B cell (primary cell): ENCODE measurements at regions not wholly inside any gene's neighbourhood (a gene's known extent, or its start where the extent isn't known, plus 50 kb on each side); places are given as distances from the start of the nearest gene placed in this dataset.

ENCODE experiments used
- ATAC-seq: fragments of 200-7000 bp; cut with Tn5 transposase; one replicate; pipeline ENCODE4 v1.10.0; 2021; ENCODE audit warnings: low read depth, mild to moderate bottlenecking, moderate number of reproducible peaks, moderate library complexity
- CTCF ChIA-PET: fragments of 350-600 bp; sonication (Branson Sonifier 250); formaldehyde crosslinking; loops from one replicate; lab custom pipeline; 2021; ENCODE audit warnings: antibody characterized with exemption, inconsistent platforms; lab: Charles Lee
- POLR2A ChIA-PET: fragments of 350-600 bp; sonication (Branson Sonifier 250); formaldehyde crosslinking; loops from one replicate; lab custom pipeline; 2021; ENCODE audit warnings: antibody characterized with exemption; lab: Charles Lee
- DNase-seq: peaks from one replicate; pipeline ENCODE4 v3.0.0; 2013
- H2AFZ ChIP-seq: 2 replicates; pipeline ENCODE4 v1.6.1; 2012; ENCODE audit warnings: mild to moderate bottlenecking, low read depth, low read length; ENCODE audit not compliant: insufficient read depth, poor library complexity, severe bottlenecking
- H3K27ac ChIP-seq, 2 donors: 1 replicate in 1 of 2; 2 replicates in 1 of 2; pipeline ENCODE4 v1.5.1; 2012 to 2013; ENCODE audit warnings: low read length in 2 of 2, mild to moderate bottlenecking in 2 of 2, moderate library complexity in 1 of 2
- H3K27me3 ChIP-seq, 4 experiments: fragments of 200-600 bp in 1 of 4; sonication (generic) in 1 of 4; replicated peaks in 1 of 4; 1 replicate in 2 of 4; 2 replicates in 2 of 4; pipeline versions ENCODE4 v1.6.1 to v1.7.0; 2013 to 2016; ENCODE audit warnings: low read length in 3 of 4, mild to moderate bottlenecking in 2 of 4, mixed read lengths in 1 of 4, moderate library complexity in 1 of 4; ENCODE audit not compliant: insufficient read depth in 4 of 4, control insufficient read depth in 3 of 4; ENCODE audit errors: control extremely low read depth in 1 of 4
- H3K36me3 ChIP-seq, 2 experiments: replicated peaks in 1 of 2; 1 replicate in 1 of 2; 2 replicates in 1 of 2; pipeline versions ENCODE4 v1.6.1 to v1.7.1; 2013; ENCODE audit warnings: low read length in 1 of 2; ENCODE audit not compliant: insufficient read depth in 2 of 2, control insufficient read depth in 1 of 2; ENCODE audit errors: control extremely low read depth in 1 of 2, extremely low read depth in 1 of 2
- H3K4me1 ChIP-seq, 2 donors: fragments of 200-600 bp in 1 of 2; sonication (generic) in 1 of 2; 1 replicate in 1 of 2; 2 replicates in 1 of 2; pipeline versions ENCODE4 v1.5.1 to v1.6.1; 2013 to 2017; ENCODE audit warnings: low read length in 2 of 2; ENCODE audit not compliant: control insufficient read depth in 2 of 2, insufficient read depth in 2 of 2
- H3K4me2 ChIP-seq: replicated peaks from 2 replicates; pipeline ENCODE3; 2012; ENCODE audit warnings: mild to moderate bottlenecking, low read depth, low read length; ENCODE audit not compliant: poor library complexity, severe bottlenecking
- H3K4me3 ChIP-seq, 5 experiments: fragments of 200-600 bp in 1 of 5; sonication (generic) in 1 of 5; 1 replicate in 3 of 5; 2 replicates in 2 of 5; pipeline versions ENCODE4 v1.5.1 to v1.7.0; 2011 to 2016; ENCODE audit warnings: low read length in 4 of 5, mild to moderate bottlenecking in 4 of 5, low read depth in 2 of 5, control low read depth in 1 of 5, moderate library complexity in 1 of 5; ENCODE audit not compliant: insufficient read depth in 1 of 5; ENCODE audit errors: control extremely low read depth in 1 of 5, extremely low read depth in 1 of 5
- H3K79me2 ChIP-seq: fragments of 200-600 bp; sonication (generic); one replicate; pipeline ENCODE4 v1.6.0; 2016; ENCODE audit warnings: low read length; ENCODE audit not compliant: control insufficient read depth, insufficient read depth
- H3K9ac ChIP-seq: fragments of 200-600 bp; sonication (generic); 2 replicates; pipeline ENCODE4 v1.6.1; 2017; ENCODE audit warnings: mild to moderate bottlenecking, low read length, moderate library complexity
- H3K9me3 ChIP-seq, 3 donors: one replicate each; pipeline versions ENCODE4 v1.6.1 to v1.7.1; 2013; ENCODE audit warnings: low read length in 2 of 3; ENCODE audit not compliant: control insufficient read depth in 2 of 3, insufficient read depth in 1 of 3; ENCODE audit errors: control extremely low read depth in 1 of 3
- H4K20me1 ChIP-seq: 2 replicates; pipeline ENCODE4 v1.6.0; 2012; ENCODE audit warnings: mild to moderate bottlenecking, low read length; ENCODE audit not compliant: insufficient read depth, control insufficient read depth, poor library complexity, severe bottlenecking
- H3K27ac Mint-ChIP-seq: one replicate; pipeline ENCODE4 v1.8.0; 2021; ENCODE audit warnings: mixed read lengths
- H3K27me3 Mint-ChIP-seq: one replicate; pipeline ENCODE4 v1.8.0; 2021; ENCODE audit warnings: mixed read lengths
- H3K4me1 Mint-ChIP-seq: one replicate; pipeline ENCODE4 v1.8.0; 2021; ENCODE audit warnings: mixed read lengths
- H3K4me3 Mint-ChIP-seq: one replicate; pipeline ENCODE4 v1.8.0; 2021; ENCODE audit warnings: mixed read lengths
- H3K9me3 Mint-ChIP-seq: one replicate; pipeline ENCODE4 v1.8.0; 2022; ENCODE audit warnings: mixed read lengths; ENCODE audit not compliant: insufficient read depth
- EZH2 ChIP-seq: IDR thresholded peaks from 2 replicates; pipeline ENCODE4 v1.6.1; 2012; ENCODE audit warnings: borderline replicate concordance, low read depth, mild to moderate bottlenecking, moderate library complexity, low read length; ENCODE audit not compliant: insufficient read depth, poor library complexity, severe bottlenecking
- WGBS: methylation state at CpG from one replicate; pipeline ENCODE4 v1.1.5; 2013; ENCODE audit warnings: missing lambda C conversion rate; ENCODE audit not compliant: insufficient coverage; 5-methylcytosine and 5-hydroxymethylcytosine counted together
- intact Hi-C: fragments of 100-400 bp; cut with micrococcal nuclease; formaldehyde crosslinking; loops from one replicate; pipeline ENCODE4 v1.10.0; 2022
- TF ChIP-seq, protein P1 (sequence below): fragments of 200-600 bp; IDR thresholded peaks from one replicate; pipeline ENCODE4 v1.8.0; 2022; ENCODE audit warnings: antibody characterized with exemption, mild to moderate bottlenecking

DNA sequence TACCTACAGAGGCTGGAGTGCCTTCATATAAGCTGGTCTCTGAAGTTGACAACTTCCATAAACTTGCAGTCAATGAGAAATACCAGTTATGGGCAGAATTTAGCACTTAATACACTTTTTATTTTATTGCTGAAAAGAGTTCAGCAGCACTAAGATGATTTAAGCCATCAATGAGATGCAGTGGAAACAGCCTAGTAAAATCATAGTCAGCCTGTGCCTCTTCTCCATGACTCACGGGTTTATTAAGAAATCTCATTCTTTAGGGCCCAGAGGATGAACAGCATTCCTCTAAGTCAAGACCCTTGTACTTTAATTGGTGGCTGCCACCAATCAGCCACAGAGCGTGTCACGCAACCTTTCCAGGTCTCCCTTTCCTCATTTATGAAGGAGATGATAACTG, 1357.9 kb upstream of the CELF4 start:
- no peak overlapping the region for H3K4me3 Mint-ChIP-seq
- Histone ChIP-seq H3K36me3 (no peaks in the 10 kb centered on the region), H3K79me2 (no peaks in the 10 kb centered on the region), H3K27me3 (no peaks in the 10 kb centered on the region), H3K4me2 (no peak overlapping the region), H4K20me1 (no peaks in the 10 kb centered on the region), H3K4me3 (no peak overlapping the region), H2AFZ (no peak overlapping the region), H3K4me1 (no peaks in the 10 kb centered on the region), H3K27ac (no peak overlapping the region), H3K9me3 (peaks cover 0 to 4% (median 0%) of the 10 kb centered on the region in 3 donors), H3K9ac (no peak overlapping the region)
- peaks cover 4% of the 10 kb centered on the region for H3K27me3 Mint-ChIP-seq
- no peak overlapping the region for H3K27ac Mint-ChIP-seq
- CTCF ChIA-PET = no interaction called here
- POLR2A ChIA-PET = no interaction called here
- intact Hi-C loops = no loop called here
- ATAC-seq (no peak), DNase-seq (no peak)
- TF ChIP-seq, protein P1, sequence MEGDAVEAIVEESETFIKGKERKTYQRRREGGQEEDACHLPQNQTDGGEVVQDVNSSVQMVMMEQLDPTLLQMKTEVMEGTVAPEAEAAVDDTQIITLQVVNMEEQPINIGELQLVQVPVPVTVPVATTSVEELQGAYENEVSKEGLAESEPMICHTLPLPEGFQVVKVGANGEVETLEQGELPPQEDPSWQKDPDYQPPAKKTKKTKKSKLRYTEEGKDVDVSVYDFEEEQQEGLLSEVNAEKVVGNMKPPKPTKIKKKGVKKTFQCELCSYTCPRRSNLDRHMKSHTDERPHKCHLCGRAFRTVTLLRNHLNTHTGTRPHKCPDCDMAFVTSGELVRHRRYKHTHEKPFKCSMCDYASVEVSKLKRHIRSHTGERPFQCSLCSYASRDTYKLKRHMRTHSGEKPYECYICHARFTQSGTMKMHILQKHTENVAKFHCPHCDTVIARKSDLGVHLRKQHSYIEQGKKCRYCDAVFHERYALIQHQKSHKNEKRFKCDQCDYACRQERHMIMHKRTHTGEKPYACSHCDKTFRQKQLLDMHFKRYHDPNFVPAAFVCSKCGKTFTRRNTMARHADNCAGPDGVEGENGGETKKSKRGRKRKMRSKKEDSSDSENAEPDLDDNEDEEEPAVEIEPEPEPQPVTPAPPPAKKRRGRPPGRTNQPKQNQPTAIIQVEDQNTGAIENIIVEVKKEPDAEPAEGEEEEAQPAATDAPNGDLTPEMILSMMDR = no peak
- TF ChIP-seq EZH2 = no peak
- WGBS = 78% methylated on average over 1 of the region's 3 CpGs
- H3K9me3 Mint-ChIP-seq = no peaks in the 10 kb centered on the region
- no peaks in the 10 kb centered on the region for H3K4me1 Mint-ChIP-seq

DNA sequence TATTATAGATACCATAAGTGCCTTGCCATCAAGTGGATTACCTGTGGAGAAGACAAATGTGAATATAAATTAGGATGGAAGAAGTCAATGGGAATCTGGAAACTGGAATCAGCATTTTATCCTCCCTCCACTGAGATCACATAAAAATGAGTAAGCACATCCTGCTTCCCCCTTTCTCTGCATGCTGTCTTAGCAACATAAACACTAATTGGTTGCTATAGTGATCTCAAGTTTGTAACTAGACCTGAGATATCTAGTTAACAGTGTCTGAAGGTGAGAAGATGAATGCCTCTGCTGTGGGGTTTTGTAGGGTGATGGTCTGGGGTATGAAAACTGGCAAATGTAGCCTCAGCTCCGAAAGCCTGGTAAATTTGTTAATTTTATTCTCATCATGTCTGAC, 1357.5 kb upstream of the CELF4 start:
- Histone ChIP-seq H3K9ac (no peak overlapping the region), H3K4me1 (no peaks in the 10 kb centered on the region), H3K79me2 (no peaks in the 10 kb centered on the region), H3K9me3 (peaks cover 0 to 4% (median 0%) of the 10 kb centered on the region in 3 donors), H2AFZ (no peak overlapping the region), H3K27me3 (no peaks in the 10 kb centered on the region), H3K4me3 (no peak overlapping the region), H3K4me2 (no peak overlapping the region), H4K20me1 (no peaks in the 10 kb centered on the region), H3K27ac (no peak overlapping the region), H3K36me3 (no peaks in the 10 kb centered on the region)
- Mint-ChIP-seq H3K27ac (no peak overlapping the region), H3K27me3 (peaks cover 4% of the 10 kb centered on the region), H3K4me1 (no peaks in the 10 kb centered on the region), H3K9me3 (no peaks in the 10 kb centered on the region), H3K4me3 (no peak overlapping the region)
- TF ChIP-seq, protein P1 = no peak
- TF ChIP-seq EZH2 = no peak
- POLR2A ChIA-PET = no interaction called here
- intact Hi-C loops = no loop called here
- CTCF ChIA-PET = no interaction called here
- WGBS = no CpG with 5 or more reads among the region's 1 CpG
- DNase-seq = no peak
- no peak for ATAC-seq
